ENCODE measurements at regions not wholly inside any gene's neighbourhood (a gene's known extent, or its start where the extent isn't known, plus 50 kb on each side); places are given as distances from the start of the nearest gene placed in this dataset.
A peak's percentile ranks its signal among the peaks of the same experiment; 100 is the strongest.

GRCh38 chr6:167504385-167504961 lies 179.6 kb downstream of the TTLL2 start:
- TF ChIP-seq MEIS1 (CRISPR knock-in tag; IDR thresholded peaks at IDR 0.05; ENCODE audit: borderline replicate concordance) (no peak), ZFP3 (tag by site-specific recombination; IDR thresholded peaks at IDR 0.05; ENCODE audit: low read depth) (no peak), PRDM6 (tag by site-specific recombination; IDR thresholded peaks at IDR 0.05) (no peak), SCRT1 (tag by site-specific recombination; IDR thresholded peaks at IDR 0.05; ENCODE audit: borderline replicate concordance) (no peak), EGR2 (tag by site-specific recombination; IDR thresholded peaks at IDR 0.05; ENCODE audit: low read depth) (no peak)
- ChIA-PET POLR2A (interaction anchor here (0.6 kb wide), 1 partner anchor 39 kb away, joined by 4 read pairs; no protein-coding TSS in a partner anchor), CTCF (no interaction called here)
- Histone ChIP-seq H3K4me1 (ENCODE audit: control insufficient read depth, insufficient read depth, low read length) (no peaks in the 10 kb centered on the region), H3K9me3 (ENCODE audit: control insufficient read depth, insufficient read depth, low read depth, low read length) (no peaks in the 10 kb centered on the region), H3K27ac (ENCODE audit: extremely low read depth, low read depth, low read length) (no peak overlapping the region), H3K36me3 (ENCODE audit: control insufficient read depth in 2 of 2, insufficient read depth in 1 of 2, low read length in 2 of 2) (no peaks in the 10 kb centered on the region), H3K4me3 (ENCODE audit: low read depth, low read length) (no peak overlapping the region)

DNA sequence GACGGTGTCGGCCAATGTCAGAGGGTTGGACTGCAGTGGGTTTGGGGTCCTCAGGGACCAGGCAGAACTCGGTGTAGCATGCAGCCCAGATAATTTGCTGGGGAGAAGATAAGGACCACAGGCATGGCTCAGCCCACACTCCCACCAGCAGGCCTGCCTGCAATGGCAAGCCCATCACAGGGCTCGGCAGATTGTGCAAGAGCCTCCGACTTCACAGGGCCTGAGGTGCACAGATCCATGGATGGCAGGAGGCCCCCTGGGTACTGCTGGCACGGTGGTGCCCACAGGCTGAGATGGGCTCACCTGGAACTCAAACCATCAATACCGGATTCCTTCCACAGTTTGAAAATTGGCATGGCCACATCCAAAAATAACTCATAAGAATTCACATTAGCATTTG lies 180.3 kb downstream of the TTLL2 start:
- H3K27ac ChIP-seq (ENCODE audit: extremely low read depth, low read depth, low read length) = no peak overlapping the region
- H3K36me3 ChIP-seq (ENCODE audit: control insufficient read depth in 2 of 2, insufficient read depth in 1 of 2, low read length in 2 of 2) = no peaks in the 10 kb centered on the region
- H3K4me1 ChIP-seq (ENCODE audit: control insufficient read depth, insufficient read depth, low read length) = no peaks in the 10 kb centered on the region
- CTCF ChIA-PET = interaction anchor here (0.5 kb wide), 1 partner anchor 620 kb away, joined by 3 read pairs; no protein-coding TSS in a partner anchor
- POLR2A ChIA-PET = no interaction called here
- no peak overlapping the region for H3K4me3 ChIP-seq (ENCODE audit: low read depth, low read length)
- TF ChIP-seq ZNF488 (tag by site-specific recombination; IDR thresholded peaks at IDR 0.05) = no peak
- TF ChIP-seq ZNF350 (tag by site-specific recombination; IDR thresholded peaks at IDR 0.05) = no peak
- TF ChIP-seq, protein P1, sequence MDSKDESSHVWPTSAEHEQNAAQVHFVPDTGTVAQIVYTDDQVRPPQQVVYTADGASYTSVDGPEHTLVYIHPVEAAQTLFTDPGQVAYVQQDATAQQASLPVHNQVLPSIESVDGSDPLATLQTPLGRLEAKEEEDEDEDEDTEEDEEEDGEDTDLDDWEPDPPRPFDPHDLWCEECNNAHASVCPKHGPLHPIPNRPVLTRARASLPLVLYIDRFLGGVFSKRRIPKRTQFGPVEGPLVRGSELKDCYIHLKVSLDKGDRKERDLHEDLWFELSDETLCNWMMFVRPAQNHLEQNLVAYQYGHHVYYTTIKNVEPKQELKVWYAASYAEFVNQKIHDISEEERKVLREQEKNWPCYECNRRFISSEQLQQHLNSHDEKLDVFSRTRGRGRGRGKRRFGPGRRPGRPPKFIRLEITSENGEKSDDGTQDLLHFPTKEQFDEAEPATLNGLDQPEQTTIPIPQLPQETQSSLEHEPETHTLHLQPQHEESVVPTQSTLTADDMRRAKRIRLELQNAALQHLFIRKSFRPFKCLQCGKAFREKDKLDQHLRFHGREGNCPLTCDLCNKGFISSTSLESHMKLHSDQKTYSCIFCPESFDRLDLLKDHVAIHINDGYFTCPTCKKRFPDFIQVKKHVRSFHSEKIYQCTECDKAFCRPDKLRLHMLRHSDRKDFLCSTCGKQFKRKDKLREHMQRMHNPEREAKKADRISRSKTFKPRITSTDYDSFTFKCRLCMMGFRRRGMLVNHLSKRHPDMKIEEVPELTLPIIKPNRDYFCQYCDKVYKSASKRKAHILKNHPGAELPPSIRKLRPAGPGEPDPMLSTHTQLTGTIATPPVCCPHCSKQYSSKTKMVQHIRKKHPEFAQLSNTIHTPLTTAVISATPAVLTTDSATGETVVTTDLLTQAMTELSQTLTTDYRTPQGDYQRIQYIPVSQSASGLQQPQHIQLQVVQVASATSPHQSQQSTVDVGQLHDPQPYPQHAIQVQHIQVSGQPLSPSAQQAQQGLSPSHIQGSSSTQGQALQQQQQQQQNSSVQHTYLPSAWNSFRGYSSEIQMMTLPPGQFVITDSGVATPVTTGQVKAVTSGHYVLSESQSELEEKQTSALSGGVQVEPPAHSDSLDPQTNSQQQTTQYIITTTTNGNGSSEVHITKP (tag by site-specific recombination; IDR thresholded peaks at IDR 0.05) = no peak
- TF ChIP-seq ZSCAN30 (tag by site-specific recombination; IDR thresholded peaks at IDR 0.05) = no peak
- TF ChIP-seq ZNF23 (tag by site-specific recombination; IDR thresholded peaks at IDR 0.05; ENCODE audit: borderline replicate concordance) = no peak
- no peak for TF ChIP-seq INSM2 (tag by site-specific recombination; IDR thresholded peaks at IDR 0.05)
- TF ChIP-seq ZNF114 (tag by site-specific recombination; IDR thresholded peaks at IDR 0.05) = no peak
- no peaks in the 10 kb centered on the region for H3K9me3 ChIP-seq (ENCODE audit: control insufficient read depth, insufficient read depth, low read depth, low read length)

DNA sequence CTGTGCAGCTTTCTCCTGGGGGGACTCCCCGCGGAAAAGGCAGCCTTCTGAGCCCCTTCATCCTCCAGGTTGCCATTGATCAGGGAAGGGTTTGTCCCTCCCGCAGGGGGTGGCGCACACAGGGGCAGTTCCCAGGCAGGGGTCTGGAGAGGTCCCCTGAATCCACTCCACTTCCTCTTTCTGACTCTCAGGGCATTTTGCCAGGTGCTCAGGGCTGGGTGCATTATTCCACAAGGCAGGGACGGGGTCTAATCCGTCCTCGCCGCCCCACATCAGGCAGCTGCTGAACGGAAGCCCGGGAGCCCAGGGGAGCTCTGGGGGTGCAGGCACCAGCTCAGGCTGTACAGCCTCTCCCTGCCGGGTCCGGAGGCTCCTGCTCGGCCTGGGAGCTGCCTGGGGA lies 180.9 kb downstream of the TTLL2 start:
- H3K4me1 ChIP-seq (ENCODE audit: control insufficient read depth, insufficient read depth, low read length) = no peaks in the 10 kb centered on the region
- ChIA-PET POLR2A (no interaction called here), CTCF (interaction anchor here (0.5 to 0.9 kb wide), 2 partner anchors 20 to 619 kb away, joined by 3 read pairs; no protein-coding TSS in a partner anchor)
- H3K36me3 ChIP-seq (ENCODE audit: control insufficient read depth in 2 of 2, insufficient read depth in 1 of 2, low read length in 2 of 2) = no peaks in the 10 kb centered on the region
- TF ChIP-seq ZNF561 (tag by site-specific recombination; IDR thresholded peaks at IDR 0.05; ENCODE audit: borderline replicate concordance) (no peak), ZIC2 (tag by site-specific recombination; IDR thresholded peaks at IDR 0.05) (peak; percentile 15; the same call in 1 of the 2 replicates)
- no peak overlapping the region for H3K4me3 ChIP-seq (ENCODE audit: low read depth, low read length)
- no peaks in the 10 kb centered on the region for H3K9me3 ChIP-seq (ENCODE audit: control insufficient read depth, insufficient read depth, low read depth, low read length)
- H3K27ac ChIP-seq (ENCODE audit: extremely low read depth, low read depth, low read length) = no peak overlapping the region

All from HEK293 (cell line).